Gastrocnemius medialis (tissue), 4 donors: ENCODE measurements at regions not wholly inside any gene's neighbourhood (a gene's known extent, or its start where the extent isn't known, plus 50 kb on each side); places are given as distances from the start of the nearest gene placed in this dataset.

ENCODE experiments used
- ATAC-seq, 2 donors: fragments of 150-250 bp; one replicate each; pipeline ENCODE4 v1.9.1; 2016
- DNase-seq, 2 donors: peaks; one replicate each; pipeline ENCODE4 v3.0.0-alpha.2; 2019
- H3K27ac ChIP-seq, 4 donors: fragments of 200-600 bp; sonication (generic); 1 replicate in 1 of 4; 2 replicates in 3 of 4; pipeline ENCODE4 v1.5.1; 2016 to 2018; ENCODE audit warnings: mild to moderate bottlenecking in 2 of 4, moderate library complexity in 1 of 4
- H3K27me3 ChIP-seq, 3 donors: fragments of 200-600 bp; sonication (generic) in 2 of 3; 1 replicate in 1 of 3; 2 replicates in 2 of 3; pipeline versions ENCODE4 v1.5.1 to v1.6.0; 2016 to 2019; ENCODE audit warnings: mild to moderate bottlenecking in 1 of 3, moderate library complexity in 1 of 3
- H3K36me3 ChIP-seq, 2 donors: fragments of 200-600 bp; sonication (generic) in 1 of 2; one replicate each; pipeline ENCODE4 v1.5.1; 2017 to 2018
- H3K4me1 ChIP-seq, 2 donors: fragments of 200-600 bp; sonication (generic) in 1 of 2; one replicate each; pipeline ENCODE4 v1.5.1; 2016 to 2017; ENCODE audit warnings: mild to moderate bottlenecking in 2 of 2
- H3K4me3 ChIP-seq, 4 donors: fragments of 200-600 bp; sonication (generic) in 3 of 4; 1 replicate in 1 of 4; 2 replicates in 3 of 4; pipeline ENCODE4 v1.5.1; 2016 to 2019; ENCODE audit warnings: mild to moderate bottlenecking in 2 of 4
- H3K9me3 ChIP-seq, 3 donors: fragments of 200-600 bp; sonication (generic) in 2 of 3; 1 replicate in 1 of 3; 2 replicates in 2 of 3; pipeline ENCODE4 v1.5.1; 2016 to 2019
- CTCF ChIP-seq, 5 experiments: fragments of 450-650 bp in 3 of 5; fragments of 200-600 bp in 2 of 5; sonication (generic) in 2 of 5; IDR thresholded peaks in 4 of 5; conservative IDR thresholded peaks in 1 of 5; 1 replicate in 4 of 5; 2 replicates in 1 of 5; pipeline ENCODE4 v1.5.1; 2016 to 2019; ENCODE audit warnings: antibody characterized with exemption in 5 of 5, mild to moderate bottlenecking in 3 of 5, moderate library complexity in 3 of 5
- POLR2A ChIP-seq, 2 donors: fragments of 450-650 bp; IDR thresholded peaks; one replicate each; pipeline ENCODE4 v1.6.1; 2017; ENCODE audit warnings: antibody characterized with exemption in 2 of 2, mild to moderate bottlenecking in 2 of 2, moderate library complexity in 2 of 2
- in situ Hi-C, 4 donors: fragments of 200-750 bp; cut with MboI; loops; one replicate each; pipeline versions ENCODE4 v1.15.0 to v1.8.0; 2017; ENCODE audit warnings: low sequenced_read_pairs in 4 of 4
- intact Hi-C: fragments of 100-400 bp; cut with DNase I; formaldehyde crosslinking; loops from one replicate; pipeline ENCODE4 v1.15.1; 2023; ENCODE audit warnings: low total_unique reads

GRCh38 chr12:85440271-85440670, 160.3 kb downstream of the ALX1 start:
- Histone ChIP-seq H3K4me1 (no peaks in the 10 kb centered on the region), H3K27ac (no peak overlapping the region), H3K4me3 (no peak overlapping the region), H3K27me3 (no peaks in the 10 kb centered on the region), H3K36me3 (no peaks in the 10 kb centered on the region), H3K9me3 (no peaks in the 10 kb centered on the region)
- in situ Hi-C loops (no loop called here), intact Hi-C loops (no loop called here)
- no peak for DNase-seq
- ATAC-seq, result no peak
- TF ChIP-seq POLR2A (IDR thresholded peaks at IDR 0.05), result no peak
- TF ChIP-seq CTCF (IDR thresholded peaks at IDR 0.05 in 4 of 5, conservative IDR thresholded peaks at IDR 0.05 in 1 of 5), result no peak

GRCh38 chr12:85441025-85441424, 161.0 kb downstream of the ALX1 start:
- H3K4me3 ChIP-seq, result no peak overlapping the region
- in situ Hi-C loops (no loop called here), intact Hi-C loops (no loop called here)
- H3K27ac ChIP-seq, result no peak overlapping the region
- no peaks in the 10 kb centered on the region for H3K27me3 ChIP-seq
- H3K36me3 ChIP-seq, result no peaks in the 10 kb centered on the region
- no peaks in the 10 kb centered on the region for H3K9me3 ChIP-seq
- no peak for ATAC-seq
- no peak for TF ChIP-seq CTCF (IDR thresholded peaks at IDR 0.05 in 4 of 5, conservative IDR thresholded peaks at IDR 0.05 in 1 of 5)
- no peak for TF ChIP-seq POLR2A (IDR thresholded peaks at IDR 0.05)
- H3K4me1 ChIP-seq, result no peaks in the 10 kb centered on the region
- no peak for DNase-seq

GRCh38 chr12:85441741-85442140, 161.7 kb downstream of the ALX1 start:
- Histone ChIP-seq H3K4me1 (no peaks in the 10 kb centered on the region), H3K36me3 (no peaks in the 10 kb centered on the region), H3K9me3 (no peaks in the 10 kb centered on the region), H3K27me3 (no peaks in the 10 kb centered on the region), H3K4me3 (no peak overlapping the region), H3K27ac (no peak overlapping the region)
- DNase-seq (no peak), ATAC-seq (no peak)
- intact Hi-C loops (no loop called here), in situ Hi-C loops (no loop called here)
- no peak for TF ChIP-seq POLR2A (IDR thresholded peaks at IDR 0.05)
- no peak for TF ChIP-seq CTCF (IDR thresholded peaks at IDR 0.05 in 4 of 5, conservative IDR thresholded peaks at IDR 0.05 in 1 of 5)

GRCh38 chr12:85445060-85445938, 165.3 kb downstream of the ALX1 start:
- H3K4me1 ChIP-seq, result no peaks in the 10 kb centered on the region
- H3K27ac ChIP-seq, result no peak overlapping the region
- in situ Hi-C loops, result no loop called here
- ATAC-seq (no peak), DNase-seq (no peak)
- H3K36me3 ChIP-seq, result no peaks in the 10 kb centered on the region
- no peaks in the 10 kb centered on the region for H3K27me3 ChIP-seq
- intact Hi-C loops, result no loop called here
- H3K4me3 ChIP-seq, result no peak overlapping the region
- no peaks in the 10 kb centered on the region for H3K9me3 ChIP-seq
- TF ChIP-seq POLR2A (IDR thresholded peaks at IDR 0.05) (no peak), CTCF (IDR thresholded peaks at IDR 0.05 in 4 of 5, conservative IDR thresholded peaks at IDR 0.05 in 1 of 5) (no peak)
